HEK293 (cell line): ENCODE measurements at regions not wholly inside any gene's neighbourhood (a gene's known extent, or its start where the extent isn't known, plus 50 kb on each side); places are given as distances from the start of the nearest gene placed in this dataset.

ENCODE experiments used
- ATF2 ChIP-seq: fragments of 450-650 bp; formaldehyde crosslinking; IDR thresholded peaks from 2 replicates; pipeline ENCODE4 v1.5.1; 2016; ENCODE audit warnings: missing biosample characterization, missing genetic modification characterization, low read depth
- CTCF ChIP-seq: fragments of 450-650 bp; formaldehyde crosslinking; IDR thresholded peaks from 2 replicates; pipeline ENCODE4 v1.5.1; 2016; ENCODE audit warnings: missing biosample characterization, missing genetic modification characterization
- REST ChIP-seq: fragments of 450-650 bp; formaldehyde crosslinking; IDR thresholded peaks from 2 replicates; pipeline ENCODE4 v1.5.1; 2016; ENCODE audit warnings: missing biosample characterization, missing genetic modification characterization
- YY1 ChIP-seq: fragments of 450-650 bp; formaldehyde crosslinking; IDR thresholded peaks from 2 replicates; pipeline ENCODE4 v1.5.1; 2018; ENCODE audit warnings: missing biosample characterization, missing genetic modification characterization
- ZBTB20 ChIP-seq: fragments of 450-650 bp; formaldehyde crosslinking; IDR thresholded peaks from 2 replicates; pipeline ENCODE4 v1.5.1; 2016; ENCODE audit warnings: missing biosample characterization, missing genetic modification characterization
- ZNF174 ChIP-seq: fragments of 450-650 bp; formaldehyde crosslinking; IDR thresholded peaks from 2 replicates; pipeline ENCODE4 v1.5.0; 2017; ENCODE audit warnings: missing biosample characterization, mild to moderate bottlenecking, missing genetic modification characterization
- ZNF274 ChIP-seq, 2 experiments: fragments of 200-500 bp in 1 of 2; fragments of 450-650 bp in 1 of 2; sonication (Bioruptor generic) in 1 of 2; formaldehyde crosslinking in 1 of 2; IDR thresholded peaks; 2 replicates each; pipeline versions ENCODE4 v1.5.1 to v1.6.1; 2014 to 2016; ENCODE audit warnings: borderline replicate concordance in 1 of 2, inconsistent platforms in 1 of 2, low read length in 1 of 2, missing biosample characterization in 1 of 2, missing genetic modification characterization in 1 of 2
- ZNF280D ChIP-seq: fragments of 450-650 bp; formaldehyde crosslinking; IDR thresholded peaks from 2 replicates; pipeline ENCODE4 v1.5.1; 2016; ENCODE audit warnings: missing biosample characterization, missing genetic modification characterization
- ZNF768 ChIP-seq: fragments of 450-650 bp; formaldehyde crosslinking; IDR thresholded peaks from 2 replicates; pipeline ENCODE4 v1.5.1; 2018; ENCODE audit warnings: missing biosample characterization, mild to moderate bottlenecking, missing genetic modification characterization

GRCh38 chr10:78384049-78384431 lies 350.4 kb downstream of the RPS24 start:
- TF ChIP-seq ZNF768 (tag by site-specific recombination) (no peak), CTCF (tag by site-specific recombination) (no peak), ZNF174 (no peak), ZNF280D (tag by site-specific recombination) (no peak), ATF2 (tag by site-specific recombination) (no peak), ZNF274 (IDR thresholded peaks at IDR 0.05; ENCODE audit: low read length) (no peak), ZNF274 (tag by site-specific recombination; IDR thresholded peaks at IDR 0.05; ENCODE audit: borderline replicate concordance) (no peak), YY1 (tag by site-specific recombination) (no peak), ZBTB20 (tag by site-specific recombination) (no peak), REST (tag by site-specific recombination) (no peak)
